ENCODE measurements at regions not wholly inside any gene's neighbourhood (a gene's known extent, or its start where the extent isn't known, plus 50 kb on each side); places are given as distances from the start of the nearest gene placed in this dataset.

DNA sequence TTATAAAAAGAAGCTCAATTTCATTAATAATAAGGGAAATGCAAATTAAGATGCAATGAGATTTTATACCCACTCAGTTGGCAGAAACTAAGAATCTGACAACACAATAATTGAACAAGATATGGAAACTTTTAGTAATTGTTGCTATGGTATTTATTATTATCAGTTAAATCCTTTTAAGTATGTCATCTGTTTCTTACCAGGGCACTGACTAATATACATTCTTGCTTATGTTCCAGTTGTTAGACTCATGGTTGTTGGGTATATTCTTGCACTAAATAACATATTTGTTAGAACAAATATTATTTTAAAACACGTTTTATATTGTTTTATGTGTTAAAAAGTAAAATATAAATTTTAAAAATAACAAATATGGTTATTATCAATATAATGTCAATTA is 690.3 kb downstream of the MECOM start:
- no peak for TF ChIP-seq EZH2 (optimal IDR thresholded peaks at IDR 0.05; ENCODE audit: low read depth, low read length)
- TF ChIP-seq EZH2phosphoT487 (IDR thresholded peaks at IDR 0.05; ENCODE audit: low read length) = no peak
- no peak for TF ChIP-seq CTCF (IDR thresholded peaks at IDR 0.05; ENCODE audit: low read length)

Data from MM.1S (cell line).